CD4-positive, alpha-beta memory T cell (primary cell): ENCODE measurements at regions not wholly inside any gene's neighbourhood (a gene's known extent, or its start where the extent isn't known, plus 50 kb on each side); places are given as distances from the start of the nearest gene placed in this dataset.

ENCODE experiments used
- CTCF ChIA-PET: fragments of 350-600 bp; sonication (Branson Sonifier 250); formaldehyde crosslinking; loops from one replicate; lab custom pipeline; 2021; ENCODE audit warnings: inconsistent platforms; ENCODE audit not compliant: partially characterized antibody; lab: Charles Lee
- POLR2A ChIA-PET: fragments of 350-600 bp; sonication (Branson Sonifier 250); formaldehyde crosslinking; loops from one replicate; lab custom pipeline; 2021; ENCODE audit not compliant: partially characterized antibody; lab: Charles Lee
- DNase-seq, 5 donors: peaks; one replicate each; pipeline versions ENCODE4 v3.0.0 to v3.0.0-alpha.2; 2020 to 2022; ENCODE audit warnings: mixed read lengths in 1 of 5
- H3K27ac ChIP-seq: one replicate; pipeline ENCODE4 v1.7.0; 2013; ENCODE audit warnings: low read depth, low read length
- H3K27me3 ChIP-seq: 2 replicates; pipeline ENCODE4 v1.7.0; 2013; ENCODE audit warnings: mild to moderate bottlenecking, low read length, moderate library complexity; ENCODE audit not compliant: insufficient read depth
- H3K36me3 ChIP-seq: 2 replicates; pipeline ENCODE4 v1.7.0; 2013; ENCODE audit warnings: mild to moderate bottlenecking, low read length, moderate library complexity; ENCODE audit not compliant: insufficient read depth
- H3K4me1 ChIP-seq: 2 replicates; pipeline ENCODE4 v1.7.0; 2013; ENCODE audit warnings: mild to moderate bottlenecking, low read length, moderate library complexity; ENCODE audit not compliant: insufficient read depth
- H3K4me3 ChIP-seq, 2 donors: one replicate each; pipeline ENCODE4 v1.7.0; 2013; ENCODE audit warnings: low read length in 2 of 2, mild to moderate bottlenecking in 1 of 2
- H3K9me3 ChIP-seq, 2 donors: one replicate each; pipeline ENCODE4 v1.7.0; 2013; ENCODE audit warnings: low read length in 2 of 2, control low read depth in 1 of 2; ENCODE audit not compliant: control insufficient read depth in 1 of 2
- H3K27ac Mint-ChIP-seq, 7 donors: one replicate each; pipeline ENCODE4 v1.8.0; 2020 to 2021; ENCODE audit warnings: mixed read lengths in 7 of 7, mild to moderate bottlenecking in 6 of 7, inconsistent platforms in 3 of 7, moderate library complexity in 3 of 7
- H3K27me3 Mint-ChIP-seq, 2 donors: one replicate each; pipeline ENCODE4 v1.8.0; 2020 to 2021; ENCODE audit warnings: mixed read lengths in 2 of 2
- H3K36me3 Mint-ChIP-seq, 2 donors: one replicate each; pipeline ENCODE4 v1.8.0; 2020 to 2021; ENCODE audit warnings: mixed read lengths in 2 of 2, inconsistent platforms in 1 of 2, mild to moderate bottlenecking in 1 of 2
- H3K4me1 Mint-ChIP-seq, 4 donors: one replicate each; pipeline ENCODE4 v1.8.0; 2020 to 2021; ENCODE audit warnings: mixed read lengths in 4 of 4, mild to moderate bottlenecking in 1 of 4
- H3K4me3 Mint-ChIP-seq, 8 donors: one replicate each; pipeline ENCODE4 v1.8.0; 2020 to 2021; ENCODE audit warnings: mixed read lengths in 8 of 8, mild to moderate bottlenecking in 7 of 8, moderate library complexity in 6 of 8, inconsistent platforms in 3 of 8
- H3K9me3 Mint-ChIP-seq, 8 donors: one replicate each; pipeline ENCODE4 v1.8.0; 2020 to 2021; ENCODE audit warnings: mixed read lengths in 8 of 8, mild to moderate bottlenecking in 5 of 8, inconsistent platforms in 3 of 8, moderate library complexity in 1 of 8
- intact Hi-C: fragments of 100-400 bp; cut with micrococcal nuclease; formaldehyde crosslinking; loops from one replicate; pipeline ENCODE4 v1.15.1; 2023

DNA sequence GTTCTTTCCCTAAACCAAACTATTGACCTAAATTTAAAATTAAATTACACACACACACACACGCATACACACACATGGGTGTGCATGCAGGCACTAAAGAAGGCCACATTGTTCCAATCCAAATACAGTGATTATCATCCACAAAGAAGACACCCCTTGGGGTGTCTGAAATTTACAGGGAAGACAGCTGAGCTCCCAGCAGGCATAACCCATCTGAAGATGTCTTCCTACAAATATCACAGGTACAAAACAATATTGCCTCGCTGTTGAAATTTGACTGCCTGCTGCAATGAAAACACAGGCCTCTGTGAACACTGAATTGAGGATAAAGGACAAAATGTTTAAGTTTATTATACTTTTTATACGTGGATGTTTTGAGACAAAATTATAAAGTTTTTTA lies 50.2 kb upstream of the SLC7A11 start:
- ChIA-PET POLR2A (no interaction called here), CTCF (no interaction called here)
- Histone ChIP-seq H3K4me1 (no peaks in the 10 kb centered on the region), H3K27ac (no peak overlapping the region), H3K36me3 (no peaks in the 10 kb centered on the region), H3K27me3 (no peaks in the 10 kb centered on the region), H3K9me3 (no peaks in the 10 kb centered on the region), H3K4me3 (no peak overlapping the region)
- H3K36me3 Mint-ChIP-seq = no peaks in the 10 kb centered on the region
- no peaks in the 10 kb centered on the region for H3K27me3 Mint-ChIP-seq
- no peak overlapping the region for H3K4me3 Mint-ChIP-seq
- intact Hi-C loops = no loop called here
- H3K9me3 Mint-ChIP-seq = peaks cover 0 to 4% (median 0%) of the 10 kb centered on the region in 8 donors
- no peak overlapping the region for H3K27ac Mint-ChIP-seq
- no peaks in the 10 kb centered on the region for H3K4me1 Mint-ChIP-seq
- DNase-seq = no peak
